ENCODE measurements at regions not wholly inside any gene's neighbourhood (a gene's known extent, or its start where the extent isn't known, plus 50 kb on each side); places are given as distances from the start of the nearest gene placed in this dataset.

DNA sequence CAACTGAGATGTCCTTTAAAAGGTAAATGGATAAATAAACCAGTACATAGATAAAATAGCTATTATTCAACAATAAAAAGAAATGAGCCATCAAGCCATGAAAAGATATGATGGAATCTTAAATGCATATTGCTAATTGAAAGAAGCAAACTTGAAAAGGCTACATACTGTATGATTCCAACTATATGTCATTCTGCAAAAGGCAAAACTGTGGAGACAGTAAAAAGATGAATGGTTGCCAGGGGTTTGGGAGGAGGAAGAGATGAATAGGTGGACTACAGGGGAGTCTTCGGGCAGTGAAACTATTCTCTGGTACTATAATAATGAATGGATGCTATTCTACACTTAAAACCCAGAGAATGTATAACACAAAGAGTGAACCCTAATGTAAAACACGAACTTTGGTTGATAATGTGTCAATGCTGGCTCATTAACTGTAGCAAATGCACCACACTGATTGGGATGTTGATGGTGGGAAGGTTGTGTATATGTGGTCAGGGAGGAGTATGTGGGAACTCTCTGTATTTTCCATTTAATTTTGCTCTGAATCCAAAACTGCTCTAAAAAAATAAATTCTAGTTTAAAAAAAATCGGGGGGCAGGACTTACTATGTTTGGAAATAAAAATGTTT, 73.7 kb upstream of the MYCN start:
- TF ChIP-seq, protein P1, sequence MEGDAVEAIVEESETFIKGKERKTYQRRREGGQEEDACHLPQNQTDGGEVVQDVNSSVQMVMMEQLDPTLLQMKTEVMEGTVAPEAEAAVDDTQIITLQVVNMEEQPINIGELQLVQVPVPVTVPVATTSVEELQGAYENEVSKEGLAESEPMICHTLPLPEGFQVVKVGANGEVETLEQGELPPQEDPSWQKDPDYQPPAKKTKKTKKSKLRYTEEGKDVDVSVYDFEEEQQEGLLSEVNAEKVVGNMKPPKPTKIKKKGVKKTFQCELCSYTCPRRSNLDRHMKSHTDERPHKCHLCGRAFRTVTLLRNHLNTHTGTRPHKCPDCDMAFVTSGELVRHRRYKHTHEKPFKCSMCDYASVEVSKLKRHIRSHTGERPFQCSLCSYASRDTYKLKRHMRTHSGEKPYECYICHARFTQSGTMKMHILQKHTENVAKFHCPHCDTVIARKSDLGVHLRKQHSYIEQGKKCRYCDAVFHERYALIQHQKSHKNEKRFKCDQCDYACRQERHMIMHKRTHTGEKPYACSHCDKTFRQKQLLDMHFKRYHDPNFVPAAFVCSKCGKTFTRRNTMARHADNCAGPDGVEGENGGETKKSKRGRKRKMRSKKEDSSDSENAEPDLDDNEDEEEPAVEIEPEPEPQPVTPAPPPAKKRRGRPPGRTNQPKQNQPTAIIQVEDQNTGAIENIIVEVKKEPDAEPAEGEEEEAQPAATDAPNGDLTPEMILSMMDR (IDR thresholded peaks at IDR 0.05) = no peak
- TF ChIP-seq POLR2AphosphoS5 (IDR thresholded peaks at IDR 0.05; ENCODE audit: low read depth, low read length) = no peak
